HG02610 (cell line): ENCODE measurements at regions not wholly inside any gene's neighbourhood (a gene's known extent, or its start where the extent isn't known, plus 50 kb on each side); places are given as distances from the start of the nearest gene placed in this dataset.
"Not testable (repeated sequence)": the region's sequence is repeated elsewhere in the genome, so short reads cannot be mapped to it uniquely, and the experiment has no call there.

ENCODE experiments used
- ATAC-seq: cut with Tn5 transposase; IDR thresholded peaks from one replicate; pipeline ENCODE4 v1.9.1; 2021; ENCODE audit warnings: mild to moderate bottlenecking, moderate library complexity; ENCODE audit not compliant: unreplicated experiment

DNA sequence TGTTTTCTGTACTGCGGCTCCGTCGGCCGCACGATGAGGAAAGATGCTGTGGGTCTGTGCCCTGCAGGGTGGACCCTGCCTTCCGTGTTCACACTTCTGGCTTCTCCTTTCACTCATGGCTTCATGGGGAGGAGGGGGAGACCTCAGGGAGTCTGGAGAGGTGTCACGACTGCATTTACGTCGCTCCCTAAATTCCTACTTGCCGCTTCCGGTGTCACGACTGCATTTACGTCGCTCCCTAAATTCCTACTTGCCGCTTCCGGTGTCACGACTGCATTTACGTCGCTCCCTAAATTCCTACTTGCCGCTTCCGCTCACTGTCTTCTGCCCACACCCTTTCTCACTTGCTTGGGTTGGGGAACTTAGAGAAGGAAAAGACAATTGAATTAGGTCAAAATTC lies 68.4 kb upstream of the ALKAL2 start:
- ATAC-seq = not testable (repeated sequence)

DNA sequence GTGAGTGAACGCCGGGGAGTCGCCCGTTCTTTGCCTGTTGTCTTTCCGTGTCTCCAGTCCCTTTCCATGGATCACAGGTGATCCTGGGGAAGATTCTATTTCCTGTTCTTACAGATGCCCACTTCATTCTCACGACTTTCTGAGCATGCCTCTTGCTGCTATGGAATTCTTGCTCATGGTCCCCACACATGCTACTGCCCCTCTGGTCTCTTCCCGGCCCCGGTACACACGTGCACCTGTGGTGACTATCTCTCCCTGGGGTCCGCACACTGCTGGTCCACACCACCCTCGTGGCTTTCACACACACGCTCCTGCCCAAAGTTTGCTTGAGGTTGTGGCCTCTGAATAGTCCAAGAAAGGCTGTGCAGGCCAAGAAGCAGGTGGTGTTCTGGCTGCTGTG lies 67.9 kb upstream of the ALKAL2 start:
- ATAC-seq = no peak

DNA sequence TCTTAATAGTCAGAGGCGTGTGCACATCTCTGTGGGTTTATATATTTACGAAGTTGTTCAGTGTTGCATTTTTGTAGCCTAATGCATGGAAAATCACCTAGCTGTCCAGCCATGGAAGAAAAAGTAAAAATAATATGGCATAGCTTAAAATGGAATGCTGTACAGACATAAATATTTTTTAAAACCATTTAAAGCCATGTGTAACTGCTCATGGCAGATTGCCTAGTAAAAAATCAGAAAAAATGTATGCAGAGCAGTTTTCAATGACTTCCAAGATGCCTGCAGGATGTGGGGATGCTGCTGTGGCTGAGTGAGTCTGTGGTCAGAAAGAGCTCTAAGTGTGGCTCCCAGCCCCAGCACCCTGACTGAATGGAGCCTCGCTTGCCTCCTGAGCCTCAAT lies 64.8 kb upstream of the ALKAL2 start:
- ATAC-seq = no peak

DNA sequence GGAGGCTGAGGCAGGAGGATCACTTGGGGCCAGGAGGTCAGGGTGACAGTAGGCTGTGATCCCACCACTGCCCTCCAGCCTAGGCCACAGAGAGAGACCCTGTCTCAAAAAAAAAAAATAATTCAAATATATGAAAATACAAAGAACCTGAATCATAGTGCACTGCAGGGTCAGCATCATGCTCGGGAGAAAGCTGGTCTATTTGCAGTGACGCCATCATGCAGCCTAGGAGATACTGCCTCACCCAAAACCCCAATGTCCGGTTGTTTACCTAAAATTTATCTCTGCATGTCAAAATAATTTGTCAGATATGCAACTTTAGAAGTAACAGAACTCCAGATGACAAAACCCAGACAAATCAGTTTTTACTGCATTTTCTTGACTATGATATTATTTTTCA lies 61.5 kb upstream of the ALKAL2 start:
- no peak for ATAC-seq

DNA sequence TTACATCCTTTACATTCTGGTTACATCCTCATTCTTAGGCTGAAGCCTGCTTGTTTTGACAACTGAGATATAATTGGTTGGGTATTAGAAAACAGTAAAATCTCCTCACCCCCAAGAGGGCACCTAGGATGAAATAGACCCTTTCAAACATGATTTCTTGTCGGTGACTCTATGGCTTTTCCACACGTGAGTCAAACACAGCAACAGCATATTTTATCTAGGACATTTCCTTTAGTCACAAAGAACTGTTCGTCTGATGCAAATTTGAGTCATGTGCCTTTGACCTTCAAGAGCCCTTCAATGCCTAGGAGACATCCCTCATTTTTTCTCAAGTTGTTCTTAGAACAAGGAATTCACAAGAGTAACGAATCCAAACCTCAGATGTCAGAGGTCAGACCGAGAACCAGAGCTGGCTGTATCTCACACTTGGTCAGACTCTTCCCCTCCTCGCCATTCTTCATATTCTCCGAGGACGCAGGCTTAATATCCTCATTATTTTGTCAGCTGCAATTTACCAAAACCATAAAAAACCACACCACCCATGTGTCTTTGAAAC lies 60.5 kb upstream of the ALKAL2 start:
- no peak for ATAC-seq

DNA sequence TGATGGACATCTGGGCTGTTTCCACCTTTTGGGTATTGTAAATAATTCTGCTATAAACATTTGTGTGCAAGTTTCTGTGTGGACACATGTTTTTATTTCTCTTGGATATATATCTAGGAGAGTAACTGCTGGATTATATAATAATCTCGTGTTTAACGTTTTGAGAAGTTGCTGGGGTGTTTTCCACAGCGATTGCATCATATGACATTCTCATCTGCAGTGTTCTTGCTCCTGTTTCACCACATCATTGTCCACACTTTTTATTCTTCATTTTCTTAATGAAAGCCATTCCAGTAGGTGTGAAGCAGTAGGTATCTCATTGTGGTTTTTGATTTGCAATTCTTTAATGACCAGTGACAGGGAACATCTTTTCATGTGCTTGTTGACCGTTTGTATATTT lies 56.9 kb upstream of the ALKAL2 start:
- ATAC-seq = no peak

DNA sequence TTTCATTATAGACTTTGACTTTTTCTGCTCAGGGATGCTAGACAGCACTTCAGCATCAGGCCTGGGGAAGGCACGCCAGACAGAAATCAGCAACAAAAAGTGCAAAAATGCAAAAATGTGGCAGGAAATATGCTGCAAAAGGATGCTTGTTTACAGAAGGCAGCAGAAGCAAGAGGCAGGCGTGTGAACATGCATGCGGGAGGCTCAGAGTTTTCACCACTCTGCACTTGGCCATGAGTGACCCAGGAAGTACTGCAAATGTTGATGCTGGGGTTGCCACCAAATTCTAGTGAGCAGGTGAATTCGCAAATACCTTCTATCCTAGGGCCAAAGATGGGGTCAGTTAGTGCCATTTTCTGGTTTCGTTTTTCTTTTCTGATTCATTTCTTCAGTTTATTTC lies 55.5 kb upstream of the ALKAL2 start:
- no peak for ATAC-seq

DNA sequence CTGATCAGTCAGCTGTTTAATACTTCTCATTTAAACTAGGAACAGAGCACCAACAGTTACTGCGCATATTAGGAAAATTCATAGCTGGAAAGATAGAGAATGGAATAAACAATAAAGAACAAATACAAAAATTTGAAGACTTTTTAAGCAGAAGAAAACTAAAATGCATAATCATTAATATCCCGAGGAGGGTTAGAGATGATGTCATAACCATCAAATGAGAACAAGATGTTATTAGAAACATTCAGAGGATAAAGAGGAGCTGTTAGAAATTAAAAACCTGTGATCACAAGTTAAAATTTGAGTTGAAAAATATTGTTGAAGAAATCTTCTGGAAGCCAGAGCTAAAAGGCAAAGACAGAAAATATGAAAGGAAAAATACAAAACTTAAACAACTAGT lies 54.0 kb upstream of the ALKAL2 start:
- ATAC-seq = no peak

DNA sequence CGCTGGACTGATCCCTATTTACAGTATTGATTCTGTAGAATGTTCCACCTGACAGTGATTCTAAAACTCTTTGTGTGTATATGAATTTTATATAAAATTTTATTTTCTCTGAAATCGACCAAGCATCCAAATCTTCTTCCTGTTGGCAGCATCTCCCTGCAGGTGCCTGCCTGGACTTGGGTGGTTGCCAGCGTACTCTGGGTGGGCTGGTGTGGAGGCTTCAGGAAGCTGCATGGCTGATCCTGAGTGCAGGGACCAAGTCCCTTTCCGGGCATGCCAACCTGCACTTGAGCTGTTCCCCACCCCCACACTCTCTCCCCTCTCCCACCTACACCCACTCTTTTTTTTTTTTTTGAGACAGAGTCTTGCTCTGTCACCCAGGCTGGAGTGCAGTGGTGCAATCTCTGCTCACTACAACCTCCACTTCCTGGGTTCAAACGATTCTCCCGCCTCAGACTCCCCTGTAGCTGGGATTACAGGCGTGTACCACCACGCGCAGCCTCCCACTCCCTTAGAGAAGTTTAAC lies 53.2 kb upstream of the ALKAL2 start:
- ATAC-seq = no peak
